Liver (tissue), 8 donors: ENCODE measurements at regions not wholly inside any gene's neighbourhood (a gene's known extent, or its start where the extent isn't known, plus 50 kb on each side); places are given as distances from the start of the nearest gene placed in this dataset.

Experiments used
- DNase-seq: peaks from one replicate; pipeline ENCODE4 v3.0.0-alpha.2; 2017; ENCODE audit warnings: low spot score
- H3K27ac ChIP-seq, 2 donors: one replicate each; pipeline ENCODE4 v1.7.0; 2013; ENCODE audit warnings: inconsistent platforms in 2 of 2, low read length in 2 of 2, control low read depth in 1 of 2, low read depth in 1 of 2, mild to moderate bottlenecking in 1 of 2
- H3K27me3 ChIP-seq, 4 donors: one replicate each; pipeline versions ENCODE4 v1.6.1 to v1.7.0; 2013; ENCODE audit warnings: low read length in 3 of 4, inconsistent platforms in 1 of 4, mild to moderate bottlenecking in 1 of 4, moderate library complexity in 1 of 4; ENCODE audit not compliant: control insufficient read depth in 4 of 4, insufficient read depth in 4 of 4
- H3K36me3 ChIP-seq, 4 donors: one replicate each; pipeline versions ENCODE4 v1.6.1 to v1.7.0; 2013; ENCODE audit warnings: low read length in 3 of 4, mild to moderate bottlenecking in 3 of 4, low read depth in 1 of 4, moderate library complexity in 1 of 4; ENCODE audit not compliant: control insufficient read depth in 4 of 4, insufficient read depth in 3 of 4
- H3K4me1 ChIP-seq, 4 donors: one replicate each; pipeline versions ENCODE4 v1.6.1 to v1.7.0; 2013; ENCODE audit warnings: low read length in 3 of 4, mild to moderate bottlenecking in 3 of 4, moderate library complexity in 1 of 4; ENCODE audit not compliant: control insufficient read depth in 4 of 4, insufficient read depth in 4 of 4
- H3K4me3 ChIP-seq, 3 donors: one replicate each; pipeline versions ENCODE4 v1.6.1 to v1.7.0; 2013; ENCODE audit warnings: low read length in 3 of 3, control low read depth in 1 of 3, low read depth in 1 of 3, mild to moderate bottlenecking in 1 of 3
- H3K9ac ChIP-seq, 2 donors: one replicate each; pipeline ENCODE4 v1.7.0; 2013; ENCODE audit warnings: low read length in 2 of 2, mild to moderate bottlenecking in 2 of 2, moderate library complexity in 2 of 2, control low read depth in 1 of 2, low read depth in 1 of 2
- H3K9me3 ChIP-seq, 4 donors: one replicate each; pipeline versions ENCODE4 v1.6.1 to v1.7.0; 2013; ENCODE audit warnings: low read length in 3 of 4; ENCODE audit not compliant: control insufficient read depth in 4 of 4
- ATF3 ChIP-seq: IDR thresholded peaks from 2 replicates; pipeline ENCODE4 v1.6.1; 2016; ENCODE audit warnings: antibody characterized with exemption
- CTCF ChIP-seq: fragments of 150-350 bp; IDR thresholded peaks from 2 replicates; pipeline ENCODE4 v1.5.1; 2017; ENCODE audit warnings: improper control_type of control experiment, low read depth, low read length; ENCODE audit not compliant: missing input control
- FOXA1 ChIP-seq: IDR thresholded peaks from 2 replicates; pipeline ENCODE4 v1.6.1; 2016; ENCODE audit warnings: antibody characterized with exemption
- FOXA2 ChIP-seq: IDR thresholded peaks from 2 replicates; pipeline ENCODE4 v1.6.1; 2016; ENCODE audit warnings: antibody characterized with exemption
- GABPA ChIP-seq, 2 donors: IDR thresholded peaks in 1 of 2; conservative IDR thresholded peaks in 1 of 2; 2 replicates each; pipeline ENCODE4 v1.6.1; 2016; ENCODE audit warnings: antibody characterized with exemption in 2 of 2, mild to moderate bottlenecking in 1 of 2, moderate library complexity in 1 of 2
- HNF4A ChIP-seq, 2 donors: conservative IDR thresholded peaks; 2 replicates each; pipeline ENCODE4 v1.6.1; 2016; ENCODE audit warnings: antibody characterized with exemption in 2 of 2, mild to moderate bottlenecking in 2 of 2
- HNF4G ChIP-seq: IDR thresholded peaks from 2 replicates; pipeline ENCODE4 v1.6.1; 2016; ENCODE audit warnings: antibody characterized with exemption
- JUND ChIP-seq, 2 donors: IDR thresholded peaks; 2 replicates each; pipeline ENCODE4 v1.6.1; 2016; ENCODE audit warnings: antibody characterized with exemption in 2 of 2
- NR2F2 ChIP-seq: IDR thresholded peaks from 2 replicates; pipeline ENCODE4 v1.6.1; 2016; ENCODE audit warnings: antibody characterized with exemption
- RAD21 ChIP-seq, 2 donors: IDR thresholded peaks; 2 replicates each; pipeline ENCODE4 v1.6.1; 2016; ENCODE audit warnings: antibody characterized with exemption in 2 of 2, mild to moderate bottlenecking in 2 of 2
- REST ChIP-seq: IDR thresholded peaks from 2 replicates; pipeline ENCODE4 v1.6.1; 2016; ENCODE audit warnings: antibody characterized with exemption, mild to moderate bottlenecking
- RXRA ChIP-seq, 2 donors: IDR thresholded peaks; 2 replicates each; pipeline ENCODE4 v1.6.1; 2017 to 2018; ENCODE audit warnings: antibody characterized with exemption in 2 of 2, mild to moderate bottlenecking in 1 of 2
- SP1 ChIP-seq: IDR thresholded peaks from 2 replicates; pipeline ENCODE4 v1.6.1; 2018; ENCODE audit warnings: antibody characterized with exemption, mild to moderate bottlenecking
- TAF1 ChIP-seq: conservative IDR thresholded peaks from 2 replicates; pipeline ENCODE4 v1.6.1; 2016; ENCODE audit warnings: antibody characterized with exemption, mild to moderate bottlenecking
- ZBTB33 ChIP-seq: IDR thresholded peaks from 2 replicates; pipeline ENCODE4 v1.6.1; 2016; ENCODE audit warnings: antibody characterized with exemption
- WGBS: extraction: QIAGEN DNeasy Blood & Tissue Kit; methylation state at CpG from one replicate; pipeline ENCODE4 v1.1.7; 2013; 5-methylcytosine and 5-hydroxymethylcytosine counted together
- donor health status: healthy.
- donor health status: healthy.
- donor health status: healthy.
- donor health status: healthy.
- donor health status: healthy.

- no peak for TF ChIP-seq RXRA (IDR thresholded peaks at IDR 0.05)
- TF ChIP-seq HNF4G: no peak
Observed at GRCh38 chr5:56494300-56494731, 261.2 kb upstream of the ANKRD55 start (continued).

- Histone ChIP-seq H3K9me3 (no peaks in the 10 kb centered on the region), H3K36me3 (no peaks in the 10 kb centered on the region), H3K9ac (no peak overlapping the region), H3K27me3 (no peaks in the 10 kb centered on the region), H3K27ac (no peak overlapping the region), H3K4me3 (no peak overlapping the region), H3K4me1 (no peaks in the 10 kb centered on the region)
- no peak for DNase-seq
- WGBS: 90% methylated on average over 7 of the region's 7 CpGs
- TF ChIP-seq ZBTB33 (no peak), REST (no peak), JUND (IDR thresholded peaks at IDR 0.05) (no peak), NR2F2 (no peak), TAF1 (no peak), CTCF (no peak)
Observed at GRCh38 chr5:56493766-56494165, 260.6 kb upstream of the ANKRD55 start.

GRCh38 chr5:56493308-56493707 is 260.2 kb upstream of the ANKRD55 start:
- 93% methylated on average over 6 of the region's 6 CpGs for WGBS
- TF ChIP-seq ATF3 (no peak), GABPA (IDR thresholded peaks at IDR 0.05 in 1 of 2, conservative IDR thresholded peaks at IDR 0.05 in 1 of 2) (no peak), HNF4A (conservative IDR thresholded peaks at IDR 0.05) (no peak), CTCF (no peak), SP1 (no peak), REST (no peak), RAD21 (IDR thresholded peaks at IDR 0.05) (no peak), FOXA1 (no peak), ZBTB33 (no peak), FOXA2 (no peak)

More at GRCh38 chr5:56493308-56493707, 260.2 kb upstream of the ANKRD55 start:
- Histone ChIP-seq H3K4me3 (no peak overlapping the region), H3K36me3 (no peaks in the 10 kb centered on the region), H3K9ac (no peak overlapping the region), H3K9me3 (no peaks in the 10 kb centered on the region), H3K27me3 (no peaks in the 10 kb centered on the region), H3K4me1 (no peaks in the 10 kb centered on the region), H3K27ac (no peak overlapping the region)
- no peak for DNase-seq
